Gastroesophageal sphincter (tissue), 3 donors: ENCODE measurements at regions not wholly inside any gene's neighbourhood (a gene's known extent, or its start where the extent isn't known, plus 50 kb on each side); places are given as distances from the start of the nearest gene placed in this dataset.

Experiments
- POLR2A ChIP-seq, 2 donors: fragments of 450-650 bp; IDR thresholded peaks; one replicate each; pipeline ENCODE4 v1.6.1; 2017; ENCODE audit warnings: antibody characterized with exemption in 2 of 2, mild to moderate bottlenecking in 2 of 2, moderate library complexity in 1 of 2
- TF ChIP-seq, protein P1 (sequence below), 4 experiments: fragments of 200-600 bp in 2 of 4; fragments of 450-650 bp in 2 of 4; sonication (generic) in 1 of 4; IDR thresholded peaks; one replicate each; pipeline ENCODE4 v1.5.1; 2017 to 2019; ENCODE audit warnings: antibody characterized with exemption in 4 of 4, mild to moderate bottlenecking in 2 of 4, moderate library complexity in 2 of 4

DNA sequence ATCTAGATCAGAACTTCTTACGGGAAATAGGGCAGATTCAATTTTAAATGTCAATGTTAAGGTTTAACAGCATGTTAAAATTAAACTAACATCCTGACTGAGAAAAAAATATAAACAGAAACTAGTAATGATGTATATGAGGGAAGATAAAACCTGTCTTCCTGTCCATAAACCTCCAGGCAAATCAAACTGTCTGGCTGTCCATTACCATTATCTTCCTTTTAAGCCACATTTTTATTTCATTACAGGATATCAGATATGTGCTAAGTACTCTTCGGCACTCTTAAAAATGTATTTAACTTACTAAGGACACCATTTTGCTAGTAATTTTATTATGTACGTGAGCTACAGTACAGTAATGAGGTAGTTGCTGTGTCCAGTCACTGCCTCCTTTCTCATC is 1461.7 kb upstream of the ALCAM start:
- TF ChIP-seq, protein P1, sequence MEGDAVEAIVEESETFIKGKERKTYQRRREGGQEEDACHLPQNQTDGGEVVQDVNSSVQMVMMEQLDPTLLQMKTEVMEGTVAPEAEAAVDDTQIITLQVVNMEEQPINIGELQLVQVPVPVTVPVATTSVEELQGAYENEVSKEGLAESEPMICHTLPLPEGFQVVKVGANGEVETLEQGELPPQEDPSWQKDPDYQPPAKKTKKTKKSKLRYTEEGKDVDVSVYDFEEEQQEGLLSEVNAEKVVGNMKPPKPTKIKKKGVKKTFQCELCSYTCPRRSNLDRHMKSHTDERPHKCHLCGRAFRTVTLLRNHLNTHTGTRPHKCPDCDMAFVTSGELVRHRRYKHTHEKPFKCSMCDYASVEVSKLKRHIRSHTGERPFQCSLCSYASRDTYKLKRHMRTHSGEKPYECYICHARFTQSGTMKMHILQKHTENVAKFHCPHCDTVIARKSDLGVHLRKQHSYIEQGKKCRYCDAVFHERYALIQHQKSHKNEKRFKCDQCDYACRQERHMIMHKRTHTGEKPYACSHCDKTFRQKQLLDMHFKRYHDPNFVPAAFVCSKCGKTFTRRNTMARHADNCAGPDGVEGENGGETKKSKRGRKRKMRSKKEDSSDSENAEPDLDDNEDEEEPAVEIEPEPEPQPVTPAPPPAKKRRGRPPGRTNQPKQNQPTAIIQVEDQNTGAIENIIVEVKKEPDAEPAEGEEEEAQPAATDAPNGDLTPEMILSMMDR (IDR thresholded peaks at IDR 0.05) = no peak
- TF ChIP-seq POLR2A (IDR thresholded peaks at IDR 0.05) = no peak
